IMR-90 (cell line): ENCODE measurements at regions not wholly inside any gene's neighbourhood (a gene's known extent, or its start where the extent isn't known, plus 50 kb on each side); places are given as distances from the start of the nearest gene placed in this dataset.

Experiments
- BHLHE40 ChIP-seq: fragments of 150-350 bp; IDR thresholded peaks from 2 replicates; pipeline ENCODE4 v1.6.1; 2016; ENCODE audit warnings: mild to moderate bottlenecking, low read depth, low read length
- CTCF ChIP-seq: conservative IDR thresholded peaks from 2 replicates; pipeline ENCODE4 v1.5.1; 2012; ENCODE audit warnings: mild to moderate bottlenecking, low read depth, low read length, improper control_type of control experiment
- MXI1 ChIP-seq: IDR thresholded peaks from 2 replicates; pipeline ENCODE4 v1.6.1; 2012; ENCODE audit warnings: low read depth, mild to moderate bottlenecking, low read length, moderate library complexity, borderline replicate concordance
- POLR2A ChIP-seq: IDR thresholded peaks from 2 replicates; pipeline ENCODE4 v1.6.1; 2012; ENCODE audit warnings: mild to moderate bottlenecking, low read depth, low read length
- SMC3 ChIP-seq: fragments of 150-350 bp; IDR thresholded peaks from 2 replicates; pipeline ENCODE4 v1.6.1; 2016; ENCODE audit warnings: low read depth, mild to moderate bottlenecking, antibody characterized with exemption, low read length, moderate library complexity

GRCh38 chr1:58931024-58931423, 147.2 kb upstream of the JUN start:
- TF ChIP-seq POLR2A (no peak), CTCF (no peak), SMC3 (no peak), BHLHE40 (no peak), MXI1 (no peak)
